ENCODE measurements at regions not wholly inside any gene's neighbourhood (a gene's known extent, or its start where the extent isn't known, plus 50 kb on each side); places are given as distances from the start of the nearest gene placed in this dataset.

DNA sequence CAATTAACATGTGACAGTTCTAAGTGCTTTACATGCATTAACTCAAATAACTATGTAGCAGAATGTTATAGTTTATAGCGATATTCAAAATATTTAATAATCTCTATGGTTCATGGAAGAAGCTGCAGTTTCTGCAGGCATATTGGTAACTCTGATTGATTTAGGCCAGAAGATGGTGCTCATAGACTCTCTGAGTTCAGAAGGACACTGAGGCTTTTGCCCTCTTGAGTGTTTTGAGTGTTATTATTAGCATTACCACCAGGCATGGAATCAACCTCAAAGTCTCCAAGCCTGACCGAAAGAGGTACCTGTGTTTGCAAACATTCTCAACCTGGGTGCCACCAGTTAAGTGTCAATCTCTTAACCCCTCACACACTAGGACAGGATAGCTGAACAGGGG is 792.3 kb upstream of the PCDH7 start:
- no peaks in the 10 kb centered on the region for H3K36me3 Mint-ChIP-seq (ENCODE audit: insufficient read depth)
- no peaks in the 10 kb centered on the region for H3K27me3 Mint-ChIP-seq
- no peak overlapping the region for H3K27ac Mint-ChIP-seq
- no peaks in the 10 kb centered on the region for H3K4me1 Mint-ChIP-seq (ENCODE audit: low read depth)
- H3K9me3 Mint-ChIP-seq (ENCODE audit: low read depth): peaks cover 6% of the 10 kb centered on the region
- TF ChIP-seq, protein P1, sequence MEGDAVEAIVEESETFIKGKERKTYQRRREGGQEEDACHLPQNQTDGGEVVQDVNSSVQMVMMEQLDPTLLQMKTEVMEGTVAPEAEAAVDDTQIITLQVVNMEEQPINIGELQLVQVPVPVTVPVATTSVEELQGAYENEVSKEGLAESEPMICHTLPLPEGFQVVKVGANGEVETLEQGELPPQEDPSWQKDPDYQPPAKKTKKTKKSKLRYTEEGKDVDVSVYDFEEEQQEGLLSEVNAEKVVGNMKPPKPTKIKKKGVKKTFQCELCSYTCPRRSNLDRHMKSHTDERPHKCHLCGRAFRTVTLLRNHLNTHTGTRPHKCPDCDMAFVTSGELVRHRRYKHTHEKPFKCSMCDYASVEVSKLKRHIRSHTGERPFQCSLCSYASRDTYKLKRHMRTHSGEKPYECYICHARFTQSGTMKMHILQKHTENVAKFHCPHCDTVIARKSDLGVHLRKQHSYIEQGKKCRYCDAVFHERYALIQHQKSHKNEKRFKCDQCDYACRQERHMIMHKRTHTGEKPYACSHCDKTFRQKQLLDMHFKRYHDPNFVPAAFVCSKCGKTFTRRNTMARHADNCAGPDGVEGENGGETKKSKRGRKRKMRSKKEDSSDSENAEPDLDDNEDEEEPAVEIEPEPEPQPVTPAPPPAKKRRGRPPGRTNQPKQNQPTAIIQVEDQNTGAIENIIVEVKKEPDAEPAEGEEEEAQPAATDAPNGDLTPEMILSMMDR (IDR thresholded peaks at IDR 0.05; ENCODE audit: unreplicated experiment): no peak
- H3K4me3 Mint-ChIP-seq (ENCODE audit: low read depth): no peak overlapping the region
- DNase-seq (ENCODE audit: low spot score, unreplicated experiment): no peak

DNA sequence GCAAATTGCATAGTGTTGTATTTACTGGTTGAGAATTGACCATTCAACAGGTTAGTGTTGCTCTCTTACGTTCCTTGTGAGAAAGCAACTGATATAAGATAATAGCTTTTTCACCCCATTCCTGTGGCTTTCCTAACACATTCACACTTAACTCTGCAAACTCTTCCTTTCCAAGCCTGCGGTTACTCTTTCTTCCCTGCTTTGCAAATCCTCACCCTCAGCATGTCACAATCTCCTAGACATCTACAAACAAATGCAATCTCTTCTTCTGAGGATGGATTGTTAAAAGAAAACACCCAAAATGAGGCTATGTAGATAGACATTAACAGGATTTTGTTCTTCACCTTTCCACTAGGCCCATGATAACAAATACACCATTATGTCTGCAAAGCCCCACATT is 771.7 kb upstream of the PCDH7 start:
- Mint-ChIP-seq H3K9me3 (ENCODE audit: low read depth) (peaks cover 4% of the 10 kb centered on the region), H3K27me3 (no peaks in the 10 kb centered on the region), H3K27ac (no peak overlapping the region), H3K4me1 (ENCODE audit: low read depth) (no peaks in the 10 kb centered on the region), H3K36me3 (ENCODE audit: insufficient read depth) (no peaks in the 10 kb centered on the region), H3K4me3 (ENCODE audit: low read depth) (no peak overlapping the region)
- TF ChIP-seq, protein P1 (IDR thresholded peaks at IDR 0.05; ENCODE audit: unreplicated experiment): no peak
- no peak for DNase-seq (ENCODE audit: low spot score, unreplicated experiment)

DNA sequence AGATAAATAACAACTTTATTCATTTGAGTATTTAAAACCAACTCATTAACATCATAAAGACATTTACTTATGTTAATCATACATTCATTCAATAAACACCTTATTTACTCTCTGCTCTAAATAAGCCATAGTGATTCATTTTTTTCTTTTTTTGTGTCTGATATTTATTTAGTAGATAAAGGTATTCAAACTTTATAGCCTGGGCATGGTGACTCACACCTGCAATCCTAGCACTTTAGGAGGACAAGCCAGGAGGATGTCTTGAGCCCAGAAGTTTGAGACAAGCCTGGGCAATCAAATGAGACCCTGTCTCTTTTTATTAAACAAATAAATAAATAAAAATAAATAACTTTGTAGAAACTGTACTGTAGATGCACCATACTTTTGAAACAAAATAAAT is 771.3 kb upstream of the PCDH7 start:
- H3K27me3 Mint-ChIP-seq: no peaks in the 10 kb centered on the region
- H3K4me3 Mint-ChIP-seq (ENCODE audit: low read depth): no peak overlapping the region
- H3K36me3 Mint-ChIP-seq (ENCODE audit: insufficient read depth): no peaks in the 10 kb centered on the region
- peaks cover 4% of the 10 kb centered on the region for H3K9me3 Mint-ChIP-seq (ENCODE audit: low read depth)
- DNase-seq (ENCODE audit: low spot score, unreplicated experiment): no peak
- TF ChIP-seq, protein P1 (IDR thresholded peaks at IDR 0.05; ENCODE audit: unreplicated experiment): no peak
- no peak overlapping the region for H3K27ac Mint-ChIP-seq
- no peaks in the 10 kb centered on the region for H3K4me1 Mint-ChIP-seq (ENCODE audit: low read depth)

DNA sequence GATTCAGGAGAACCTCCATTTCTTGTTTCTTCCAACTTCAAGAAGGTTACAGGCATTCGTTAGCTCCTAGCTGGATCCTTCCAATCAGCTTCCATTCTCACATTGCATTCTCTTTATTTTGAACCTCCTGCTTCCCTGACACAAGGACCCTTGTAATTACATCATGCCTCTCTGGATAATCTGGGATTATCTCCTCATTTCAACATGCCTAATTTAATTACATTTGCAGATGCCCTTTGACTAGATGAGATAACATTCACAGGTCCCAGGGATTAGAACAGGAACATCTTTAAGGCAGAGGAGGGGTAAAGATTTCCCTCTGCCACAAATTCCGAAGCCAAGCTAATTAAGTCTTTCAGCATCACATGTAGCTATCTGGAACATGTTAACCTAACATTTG is 753.8 kb upstream of the PCDH7 start:
- H3K9me3 Mint-ChIP-seq (ENCODE audit: low read depth): no peaks in the 10 kb centered on the region
- H3K27ac Mint-ChIP-seq: no peak overlapping the region
- TF ChIP-seq, protein P1 (IDR thresholded peaks at IDR 0.05; ENCODE audit: unreplicated experiment): no peak
- no peaks in the 10 kb centered on the region for H3K27me3 Mint-ChIP-seq
- no peaks in the 10 kb centered on the region for H3K36me3 Mint-ChIP-seq (ENCODE audit: insufficient read depth)
- no peaks in the 10 kb centered on the region for H3K4me1 Mint-ChIP-seq (ENCODE audit: low read depth)
- no peak overlapping the region for H3K4me3 Mint-ChIP-seq (ENCODE audit: low read depth)
- DNase-seq (ENCODE audit: low spot score, unreplicated experiment): no peak

DNA sequence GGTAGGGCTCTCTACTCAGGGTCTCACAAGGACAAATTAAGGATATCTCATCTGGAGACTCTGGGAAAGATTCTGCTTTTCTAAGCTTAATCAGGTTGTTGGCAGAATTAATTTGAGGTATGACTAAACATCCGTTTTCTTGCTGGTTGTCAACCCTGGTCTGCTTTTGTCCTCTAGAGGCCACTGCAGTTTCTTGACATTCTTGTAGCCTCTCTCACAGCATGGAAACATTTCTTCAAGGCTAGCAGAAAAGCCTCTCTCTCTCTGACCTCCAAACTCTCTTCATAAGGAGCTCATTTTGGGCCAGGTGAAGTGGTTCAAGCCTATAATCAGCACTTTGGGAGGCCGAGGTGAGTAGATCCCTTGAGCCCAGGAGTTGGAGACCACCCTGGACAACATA is 749.5 kb upstream of the PCDH7 start:
- Mint-ChIP-seq H3K4me3 (ENCODE audit: low read depth) (no peak overlapping the region), H3K36me3 (ENCODE audit: insufficient read depth) (no peaks in the 10 kb centered on the region), H3K9me3 (ENCODE audit: low read depth) (no peaks in the 10 kb centered on the region), H3K27ac (no peak overlapping the region), H3K4me1 (ENCODE audit: low read depth) (no peaks in the 10 kb centered on the region), H3K27me3 (no peaks in the 10 kb centered on the region)
- TF ChIP-seq, protein P1 (IDR thresholded peaks at IDR 0.05; ENCODE audit: unreplicated experiment): peak; percentile 48
- no peak for DNase-seq (ENCODE audit: low spot score, unreplicated experiment)
